Fibroblast of mammary gland (primary cell): ENCODE measurements at regions not wholly inside any gene's neighbourhood (a gene's known extent, or its start where the extent isn't known, plus 50 kb on each side); places are given as distances from the start of the nearest gene placed in this dataset.

ENCODE experiments used
- DNase-seq: peaks from one replicate; pipeline ENCODE4 v3.0.0-alpha.2; 2010; ENCODE audit warnings: low read depth
- H3K4me3 ChIP-seq: 2 replicates; pipeline ENCODE4 v1.5.1; 2011; ENCODE audit warnings: low read depth, mild to moderate bottlenecking, low read length, moderate library complexity; ENCODE audit not compliant: control insufficient read depth
- TF ChIP-seq, protein P1 (sequence below): conservative IDR thresholded peaks from 2 replicates; pipeline ENCODE4 v1.5.1; 2011; ENCODE audit warnings: low read depth, low read length, inconsistent platforms; ENCODE audit not compliant: control insufficient read depth, insufficient read depth

- no peak for DNase-seq
Observed at GRCh38 chr4:134567461-134567860, 365.9 kb upstream of the PABPC4L start.

DNA sequence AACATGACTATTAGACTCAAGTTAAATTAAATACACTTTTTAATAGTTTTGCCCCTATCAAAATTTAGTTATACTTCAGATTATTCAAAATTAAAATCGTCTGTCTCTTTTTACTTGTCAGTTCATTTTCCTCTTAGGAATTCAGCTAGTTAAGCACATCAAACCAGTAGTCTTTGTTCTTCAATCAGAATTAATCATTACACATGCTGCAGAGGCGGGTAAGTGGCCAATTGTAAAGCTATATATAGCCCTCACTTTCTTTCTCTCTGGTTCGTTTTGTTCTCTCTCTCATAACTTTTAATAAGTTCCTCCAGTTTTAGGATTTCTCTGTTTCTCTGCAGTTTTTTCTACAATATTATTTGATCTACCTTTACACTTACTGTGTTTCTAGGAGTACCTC is 359.1 kb upstream of the PABPC4L start:
- TF ChIP-seq, protein P1, sequence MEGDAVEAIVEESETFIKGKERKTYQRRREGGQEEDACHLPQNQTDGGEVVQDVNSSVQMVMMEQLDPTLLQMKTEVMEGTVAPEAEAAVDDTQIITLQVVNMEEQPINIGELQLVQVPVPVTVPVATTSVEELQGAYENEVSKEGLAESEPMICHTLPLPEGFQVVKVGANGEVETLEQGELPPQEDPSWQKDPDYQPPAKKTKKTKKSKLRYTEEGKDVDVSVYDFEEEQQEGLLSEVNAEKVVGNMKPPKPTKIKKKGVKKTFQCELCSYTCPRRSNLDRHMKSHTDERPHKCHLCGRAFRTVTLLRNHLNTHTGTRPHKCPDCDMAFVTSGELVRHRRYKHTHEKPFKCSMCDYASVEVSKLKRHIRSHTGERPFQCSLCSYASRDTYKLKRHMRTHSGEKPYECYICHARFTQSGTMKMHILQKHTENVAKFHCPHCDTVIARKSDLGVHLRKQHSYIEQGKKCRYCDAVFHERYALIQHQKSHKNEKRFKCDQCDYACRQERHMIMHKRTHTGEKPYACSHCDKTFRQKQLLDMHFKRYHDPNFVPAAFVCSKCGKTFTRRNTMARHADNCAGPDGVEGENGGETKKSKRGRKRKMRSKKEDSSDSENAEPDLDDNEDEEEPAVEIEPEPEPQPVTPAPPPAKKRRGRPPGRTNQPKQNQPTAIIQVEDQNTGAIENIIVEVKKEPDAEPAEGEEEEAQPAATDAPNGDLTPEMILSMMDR, result no peak

More at GRCh38 chr4:134567461-134567860, 365.9 kb upstream of the PABPC4L start:
- TF ChIP-seq, protein P1, result no peak
- no peak overlapping the region for H3K4me3 ChIP-seq

DNA sequence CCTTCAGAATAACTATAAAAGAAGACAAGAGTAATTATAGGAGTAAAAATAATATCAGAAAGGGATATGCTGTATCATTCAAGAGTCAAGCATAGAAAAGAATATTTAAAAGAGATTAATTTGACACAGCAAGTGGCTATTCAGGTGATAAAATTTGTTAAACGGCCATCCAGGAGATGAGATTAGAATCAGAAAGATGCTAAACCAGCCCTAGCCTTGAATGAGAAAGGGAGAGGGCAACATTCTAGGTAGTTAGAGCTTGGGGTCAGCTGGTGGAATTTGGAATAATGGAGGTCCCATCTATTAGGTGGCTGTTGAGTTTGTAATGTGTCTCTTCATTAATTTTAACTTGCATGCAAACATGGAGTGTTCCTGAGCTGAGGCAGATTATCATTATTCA is 350.5 kb upstream of the PABPC4L start:
- no peak for DNase-seq
- TF ChIP-seq, protein P1, result no peak
- no peak overlapping the region for H3K4me3 ChIP-seq

More for the DNA sequence above, 359.1 kb upstream of the PABPC4L start:
- H3K4me3 ChIP-seq, result no peak overlapping the region
- no peak for DNase-seq

DNA sequence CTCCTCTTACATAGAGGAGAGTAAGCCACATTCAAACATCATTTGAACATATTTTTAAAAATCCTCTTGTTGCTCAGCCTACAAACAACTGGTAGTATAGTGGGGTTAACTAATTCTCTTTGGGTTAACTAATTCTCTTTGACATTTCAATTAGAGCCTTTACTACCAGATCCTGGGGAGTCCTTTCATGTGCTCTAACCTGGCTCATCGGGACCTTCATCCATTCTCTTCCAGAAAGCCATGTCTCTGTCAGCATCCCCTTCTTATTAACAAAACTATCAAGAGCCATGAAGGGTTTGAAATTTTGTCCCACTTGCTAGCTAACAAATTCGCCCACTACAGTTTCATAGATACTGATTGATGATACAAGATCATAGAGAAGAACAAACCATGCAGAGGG is 349.8 kb upstream of the PABPC4L start:
- no peak for DNase-seq
- TF ChIP-seq, protein P1, result no peak
- H3K4me3 ChIP-seq, result no peak overlapping the region

GRCh38 chr4:134548052-134548628 is 346.6 kb upstream of the PABPC4L start:
- DNase-seq, result no peak
- no peak overlapping the region for H3K4me3 ChIP-seq
- TF ChIP-seq, protein P1, result no peak

DNA sequence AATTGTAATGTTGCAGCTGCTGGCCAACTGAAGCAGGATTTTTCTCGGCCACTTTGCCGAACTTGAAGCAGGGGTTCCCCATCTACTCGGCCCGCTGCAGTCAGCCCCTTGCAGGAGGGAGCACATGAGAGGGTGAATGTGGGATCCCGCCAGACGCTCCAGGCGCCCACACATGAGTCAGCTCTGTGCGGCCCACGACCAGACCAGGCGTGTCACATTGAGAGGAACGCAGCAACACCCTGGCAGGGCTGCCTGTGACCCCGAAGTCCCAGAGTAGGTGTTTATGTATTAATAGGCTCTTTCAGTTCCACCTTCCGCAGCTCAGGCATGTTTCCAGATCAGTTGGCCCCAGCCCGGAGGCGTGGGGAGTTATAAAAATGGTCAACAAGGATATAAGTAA is 344.7 kb upstream of the PABPC4L start:
- no peak for DNase-seq
- TF ChIP-seq, protein P1, result no peak
- no peak overlapping the region for H3K4me3 ChIP-seq
